ENCODE measurements at regions not wholly inside any gene's neighbourhood (a gene's known extent, or its start where the extent isn't known, plus 50 kb on each side); places are given as distances from the start of the nearest gene placed in this dataset.

DNA sequence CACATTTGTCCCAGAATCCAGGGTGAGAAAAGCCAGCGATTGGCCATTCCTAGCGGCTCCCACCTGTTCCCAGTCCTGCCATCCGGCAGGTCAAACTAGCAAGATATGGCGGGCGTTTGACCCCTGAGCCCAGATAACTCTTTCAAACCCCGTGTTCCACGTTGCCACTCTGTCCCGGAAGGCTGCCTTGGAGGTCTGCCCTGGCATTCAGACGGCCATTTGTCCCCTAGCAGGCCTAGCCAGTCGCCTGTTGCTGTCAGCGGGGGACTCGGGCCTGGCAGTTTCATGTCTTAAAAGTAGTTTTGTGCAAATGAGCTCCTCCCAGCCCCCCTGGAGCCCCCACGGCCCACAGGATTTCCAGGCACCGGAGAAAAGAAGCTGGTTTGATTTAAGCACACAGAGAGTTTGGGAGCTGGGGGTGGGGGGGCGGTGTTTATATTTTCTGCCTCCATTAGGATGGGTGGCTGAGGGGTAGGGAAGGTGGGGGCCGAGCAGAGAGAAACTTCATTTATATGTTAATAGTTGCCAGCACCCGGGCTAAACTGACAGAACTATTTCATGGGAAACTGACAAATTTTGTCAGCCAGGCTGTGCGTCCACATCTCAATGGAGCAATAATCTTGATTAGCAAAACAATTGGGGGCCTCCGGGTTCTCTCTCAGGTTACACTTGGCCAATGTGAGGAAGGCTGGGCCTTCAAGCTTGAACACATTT, 240.9 kb upstream of the SALL1 start (continued):
- TF ChIP-seq ZNF768 (CRISPR knock-in tag; IDR thresholded peaks at IDR 0.05), result no peak
- TF ChIP-seq SUZ12 (IDR thresholded peaks at IDR 0.05; ENCODE audit: low read depth, low read length), result no peak

DNA sequence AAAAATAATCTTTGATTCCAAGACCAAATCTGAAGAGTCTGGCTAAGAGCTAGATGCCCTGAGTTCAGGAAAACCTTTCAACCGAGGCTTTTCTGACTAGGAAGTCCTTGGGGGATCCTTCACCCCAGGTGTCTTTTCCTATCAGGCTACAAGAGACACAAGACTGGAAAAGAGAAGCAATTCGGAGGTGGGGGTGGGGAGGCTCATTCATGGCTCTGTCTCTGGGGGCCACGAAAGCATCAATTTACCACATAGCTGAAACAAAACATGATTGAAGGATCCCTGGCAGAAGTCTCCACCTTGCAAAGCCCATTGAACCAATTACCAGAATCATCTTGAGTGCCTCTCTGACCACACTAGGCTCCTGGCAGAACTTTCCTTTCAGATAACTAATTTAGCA, 239.8 kb upstream of the SALL1 start:
- DNase-seq (ENCODE audit: low spot score), result no peak
- POLR2A ChIA-PET, result no interaction called here
- intact Hi-C loops (cut with micrococcal nuclease; ENCODE audit: unreplicated experiment), result no loop called here
- no peaks in the 10 kb centered on the region for H4K20me1 ChIP-seq (ENCODE audit: insufficient read depth, low read length)
- H3K4me1 ChIP-seq (ENCODE audit: insufficient read depth, low read length), result no peaks in the 10 kb centered on the region
- 19% methylated on average over 3 of the region's 3 CpGs for WGBS (ENCODE audit: low lambda C conversion rate)
- FAIRE-seq, result no peak
- no peak overlapping the region for H3K27ac ChIP-seq (ENCODE audit: extremely low read length, insufficient read depth, low read length)
- BruUV-seq (replicated peaks), result no TSS peak
- no peaks in the 10 kb centered on the region for H3K27me3 ChIP-seq (ENCODE audit: control insufficient read depth in 1 of 2, insufficient read depth in 2 of 2, low read length in 2 of 2)
- in situ Hi-C loops (cut with HindIII; ENCODE audit: extremely low pct_ligation_motif_present, low pct_unique_long_range_greater_than_20kb), result no loop called here
- CTCF ChIA-PET (ENCODE audit: low intra/inter-chr PET ratio, low total read pairs), result no interaction called here
- no peak overlapping the region for H3K4me2 ChIP-seq (ENCODE audit: low read depth, low read length)
- no peak overlapping the region for H3K4me3 ChIP-seq (replicated peaks in 1 of 3; ENCODE audit: insufficient read depth in 1 of 3, low read depth in 2 of 3, low read length in 3 of 3)
- H3K9me3 ChIP-seq (ENCODE audit: low read length), result no peaks in the 10 kb centered on the region
- H2AFZ ChIP-seq (ENCODE audit: low read length), result no peak overlapping the region
- no peak overlapping the region for H3K9ac ChIP-seq (ENCODE audit: insufficient read depth, low read depth, low read length)
- H3K36me3 ChIP-seq (replicated peaks in 1 of 2; ENCODE audit: control insufficient read depth in 1 of 2, insufficient read depth in 2 of 2, low read length in 2 of 2), result no peaks in the 10 kb centered on the region
- H3K79me2 ChIP-seq (ENCODE audit: insufficient read depth, low read length), result no peaks in the 10 kb centered on the region
- no peak for ATAC-seq
- no peak for TF ChIP-seq BHLHE40 (IDR thresholded peaks at IDR 0.05; ENCODE audit: low read length)
- TF ChIP-seq ZNF253 (CRISPR knock-in tag; IDR thresholded peaks at IDR 0.05; ENCODE audit: borderline replicate concordance), result no peak
- TF ChIP-seq, protein P1, sequence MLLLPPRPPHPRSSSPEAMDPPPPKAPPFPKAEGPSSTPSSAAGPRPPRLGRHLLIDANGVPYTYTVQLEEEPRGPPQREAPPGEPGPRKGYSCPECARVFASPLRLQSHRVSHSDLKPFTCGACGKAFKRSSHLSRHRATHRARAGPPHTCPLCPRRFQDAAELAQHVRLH (CRISPR knock-in tag; IDR thresholded peaks at IDR 0.05; ENCODE audit: borderline replicate concordance, low read depth), result no peak
- no peak for TF ChIP-seq DMAP1 (CRISPR knock-in tag; IDR thresholded peaks at IDR 0.05)
- no peak for TF ChIP-seq MAFG (CRISPR knock-in tag; IDR thresholded peaks at IDR 0.05)
- TF ChIP-seq CAMTA2 (CRISPR knock-in tag; IDR thresholded peaks at IDR 0.05; ENCODE audit: borderline replicate concordance), result no peak
- TF ChIP-seq, protein P2, sequence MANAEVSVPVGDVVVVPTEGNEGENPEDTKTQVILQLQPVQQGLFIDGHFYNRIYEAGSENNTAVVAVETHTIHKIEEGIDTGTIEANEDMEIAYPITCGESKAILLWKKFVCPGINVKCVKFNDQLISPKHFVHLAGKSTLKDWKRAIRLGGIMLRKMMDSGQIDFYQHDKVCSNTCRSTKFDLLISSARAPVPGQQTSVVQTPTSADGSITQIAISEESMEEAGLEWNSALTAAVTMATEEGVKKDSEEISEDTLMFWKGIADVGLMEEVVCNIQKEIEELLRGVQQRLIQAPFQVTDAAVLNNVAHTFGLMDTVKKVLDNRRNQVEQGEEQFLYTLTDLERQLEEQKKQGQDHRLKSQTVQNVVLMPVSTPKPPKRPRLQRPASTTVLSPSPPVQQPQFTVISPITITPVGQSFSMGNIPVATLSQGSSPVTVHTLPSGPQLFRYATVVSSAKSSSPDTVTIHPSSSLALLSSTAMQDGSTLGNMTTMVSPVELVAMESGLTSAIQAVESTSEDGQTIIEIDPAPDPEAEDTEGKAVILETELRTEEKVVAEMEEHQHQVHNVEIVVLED (CRISPR knock-in tag; IDR thresholded peaks at IDR 0.05; ENCODE audit: borderline replicate concordance), result no peak
- TF ChIP-seq EHMT2 (IDR thresholded peaks at IDR 0.05; ENCODE audit: borderline replicate concordance, low read depth, low read length), result no peak
- TF ChIP-seq THYN1 (CRISPR knock-in tag; IDR thresholded peaks at IDR 0.05; ENCODE audit: borderline replicate concordance, low read depth), result no peak
- TF ChIP-seq, protein P3, sequence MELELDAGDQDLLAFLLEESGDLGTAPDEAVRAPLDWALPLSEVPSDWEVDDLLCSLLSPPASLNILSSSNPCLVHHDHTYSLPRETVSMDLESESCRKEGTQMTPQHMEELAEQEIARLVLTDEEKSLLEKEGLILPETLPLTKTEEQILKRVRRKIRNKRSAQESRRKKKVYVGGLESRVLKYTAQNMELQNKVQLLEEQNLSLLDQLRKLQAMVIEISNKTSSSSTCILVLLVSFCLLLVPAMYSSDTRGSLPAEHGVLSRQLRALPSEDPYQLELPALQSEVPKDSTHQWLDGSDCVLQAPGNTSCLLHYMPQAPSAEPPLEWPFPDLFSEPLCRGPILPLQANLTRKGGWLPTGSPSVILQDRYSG (CRISPR knock-in tag; IDR thresholded peaks at IDR 0.05), result no peak
- TF ChIP-seq GATAD1 (CRISPR knock-in tag; IDR thresholded peaks at IDR 0.05), result no peak
